IPS-NIHi11 (cell line): ENCODE measurements at regions not wholly inside any gene's neighbourhood (a gene's known extent, or its start where the extent isn't known, plus 50 kb on each side); places are given as distances from the start of the nearest gene placed in this dataset.
A peak's percentile ranks its signal among the peaks of the same experiment; 100 is the strongest.

ENCODE experiments used
- DNase-seq: peaks from one replicate; pipeline ENCODE4 v3.0.0; 2012; ENCODE audit warnings: mixed read lengths, low spot score

DNA sequence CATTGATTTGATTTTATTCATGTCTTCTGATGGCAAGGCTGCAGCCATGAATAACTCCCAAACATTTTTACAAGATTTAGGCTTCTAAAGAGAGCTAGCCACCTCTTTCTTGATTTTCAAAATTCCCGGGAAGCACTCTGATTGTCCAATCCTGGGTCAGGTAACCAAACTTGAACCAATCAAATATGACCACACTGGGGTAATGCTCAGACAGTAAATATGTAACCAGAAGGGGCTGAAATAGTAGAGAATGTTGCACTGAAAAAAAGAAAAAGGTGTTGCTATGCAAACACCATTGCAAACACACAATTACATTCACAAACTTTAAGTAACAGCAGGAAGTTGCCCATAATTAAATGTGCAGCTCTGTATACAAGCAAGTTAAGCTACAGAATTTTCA is 112.9 kb upstream of the IQCM start:
- DNase-seq: no peak

DNA sequence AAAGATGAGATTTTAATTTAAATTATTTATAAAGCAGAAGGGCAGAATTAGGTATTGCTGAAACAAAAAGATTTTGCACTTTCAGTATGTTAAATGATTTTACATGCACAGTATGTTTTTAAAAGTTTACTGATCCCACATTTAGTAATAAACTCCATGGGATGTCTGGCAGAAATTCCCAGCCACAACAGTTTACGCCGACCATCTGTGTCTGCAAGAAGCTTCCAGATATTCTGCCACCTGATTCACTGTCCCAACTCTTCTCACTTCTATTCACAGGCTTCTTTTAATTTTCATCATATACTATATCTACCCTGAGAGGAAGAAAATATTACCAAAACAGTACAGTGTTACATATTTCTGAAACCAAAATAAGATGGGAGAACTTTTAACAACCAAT is 115.8 kb upstream of the IQCM start:
- DNase-seq: no peak

DNA sequence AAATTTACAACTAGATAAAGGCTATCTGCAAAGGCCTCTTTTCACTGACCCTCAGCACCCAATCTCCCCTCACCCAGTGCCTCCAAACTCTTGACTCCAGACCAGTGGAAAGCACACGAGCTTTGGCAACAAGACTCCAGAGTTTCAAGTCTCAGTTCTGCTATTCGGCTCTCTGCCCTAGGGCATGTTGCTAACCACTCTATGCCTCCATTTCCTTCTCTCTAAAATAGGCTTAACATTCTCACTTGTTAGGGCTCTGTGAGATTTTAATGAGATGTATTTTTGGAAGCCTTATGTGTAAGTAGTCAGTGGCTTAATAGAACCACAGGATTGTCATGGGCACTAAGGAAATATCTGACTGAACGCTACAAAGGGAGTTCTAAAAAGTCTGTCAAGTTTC is 116.5 kb upstream of the IQCM start:
- no peak for DNase-seq

DNA sequence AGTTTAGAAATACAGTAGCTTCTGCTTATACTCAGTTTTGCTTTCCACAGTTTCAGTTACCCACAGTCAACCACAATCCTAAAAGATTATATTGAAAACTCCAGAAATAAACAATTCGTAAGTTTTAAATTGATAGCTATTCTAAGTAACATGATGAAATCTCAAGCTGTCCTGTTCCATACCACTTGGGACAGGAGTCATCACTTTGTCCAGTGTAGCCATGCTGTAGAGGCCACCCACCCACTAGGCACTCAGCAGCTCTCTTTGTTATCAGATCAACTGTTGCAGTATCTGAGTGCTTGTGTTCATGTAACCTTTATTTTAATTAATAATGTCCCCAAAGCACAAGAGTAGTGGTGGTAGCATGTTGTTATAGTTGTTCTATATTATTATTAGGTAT is 117.5 kb upstream of the IQCM start:
- no peak for DNase-seq

- DNase-seq: no peak
Measured at GRCh38 chr4:149933883-149934282, 118.2 kb upstream of the IQCM start.

GRCh38 chr4:149949381-149949780 is 128.9 kb upstream of the DCLK2 start:
- DNase-seq: no peak

- DNase-seq: no peak
Measured at GRCh38 chr4:149951152-149951900, 126.9 kb upstream of the DCLK2 start.

DNA sequence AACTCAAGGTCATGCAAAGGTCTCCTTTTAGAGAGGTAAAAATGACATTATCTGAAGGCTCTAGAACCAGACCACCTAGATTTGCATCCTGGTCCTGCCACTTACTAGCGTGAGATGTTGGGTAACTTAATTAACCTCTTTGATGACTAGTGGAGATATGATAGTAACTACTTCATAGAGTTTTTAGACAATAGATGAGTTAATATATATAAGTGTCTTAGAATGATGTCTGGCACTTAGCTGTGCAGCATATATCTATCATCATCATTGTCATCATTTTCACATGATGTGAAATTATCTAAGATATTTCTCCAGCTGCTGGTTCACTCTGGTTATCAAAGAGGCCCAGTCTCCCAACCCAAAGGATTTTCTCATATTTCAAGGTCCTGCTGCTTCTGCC is 126.1 kb upstream of the DCLK2 start:
- no peak for DNase-seq

- no peak for DNase-seq
Measured at GRCh38 chr4:149952716-149953115, 125.5 kb upstream of the DCLK2 start.

DNA sequence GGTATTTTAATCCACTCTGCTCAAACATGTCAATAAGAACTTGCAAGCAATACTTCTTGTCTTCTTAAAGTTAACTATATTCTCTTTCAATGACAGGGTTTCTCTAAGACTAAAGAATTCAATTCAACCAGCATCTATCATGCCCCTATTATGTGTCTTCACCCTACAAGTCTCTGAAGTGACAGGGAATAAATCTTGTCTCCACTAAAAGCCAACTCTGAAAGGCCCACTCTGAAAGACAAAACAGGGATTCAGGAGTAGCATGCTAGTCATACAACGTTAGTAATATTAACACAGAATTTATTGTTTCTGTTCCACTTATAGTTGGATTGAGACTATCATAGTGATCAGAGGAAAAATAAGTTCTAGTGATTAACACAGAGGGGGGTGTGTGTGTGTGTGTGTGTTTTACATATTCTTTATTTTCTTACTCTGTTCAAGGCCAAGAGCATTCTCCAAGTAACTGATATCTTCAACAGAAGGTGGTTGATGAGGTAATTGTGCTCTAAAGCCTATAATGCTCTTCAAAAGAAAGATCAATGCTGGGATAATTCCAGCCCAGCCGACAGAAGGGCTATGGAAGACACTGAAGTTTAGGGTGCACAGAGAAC is 122.4 kb upstream of the DCLK2 start:
- no peak for DNase-seq

DNA sequence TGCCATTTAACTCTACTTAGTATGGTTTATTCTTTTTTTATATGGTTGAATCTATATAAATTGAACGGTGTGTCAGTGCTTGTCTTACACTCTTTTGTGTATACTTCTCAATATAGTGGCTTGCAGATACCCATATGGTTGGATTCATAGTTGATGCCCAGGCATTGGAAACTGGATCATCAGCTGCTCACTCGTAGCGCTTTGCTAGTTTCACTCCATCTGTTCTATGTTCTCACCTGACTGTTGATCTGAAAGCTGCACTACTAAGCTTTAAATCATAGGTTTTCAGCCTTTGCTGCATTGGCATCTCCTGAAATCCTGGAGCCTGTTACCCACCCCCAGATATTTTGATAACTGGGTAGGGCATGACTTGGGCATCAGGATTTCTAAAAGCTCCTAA is 121.6 kb upstream of the DCLK2 start:
- DNase-seq: no peak

DNA sequence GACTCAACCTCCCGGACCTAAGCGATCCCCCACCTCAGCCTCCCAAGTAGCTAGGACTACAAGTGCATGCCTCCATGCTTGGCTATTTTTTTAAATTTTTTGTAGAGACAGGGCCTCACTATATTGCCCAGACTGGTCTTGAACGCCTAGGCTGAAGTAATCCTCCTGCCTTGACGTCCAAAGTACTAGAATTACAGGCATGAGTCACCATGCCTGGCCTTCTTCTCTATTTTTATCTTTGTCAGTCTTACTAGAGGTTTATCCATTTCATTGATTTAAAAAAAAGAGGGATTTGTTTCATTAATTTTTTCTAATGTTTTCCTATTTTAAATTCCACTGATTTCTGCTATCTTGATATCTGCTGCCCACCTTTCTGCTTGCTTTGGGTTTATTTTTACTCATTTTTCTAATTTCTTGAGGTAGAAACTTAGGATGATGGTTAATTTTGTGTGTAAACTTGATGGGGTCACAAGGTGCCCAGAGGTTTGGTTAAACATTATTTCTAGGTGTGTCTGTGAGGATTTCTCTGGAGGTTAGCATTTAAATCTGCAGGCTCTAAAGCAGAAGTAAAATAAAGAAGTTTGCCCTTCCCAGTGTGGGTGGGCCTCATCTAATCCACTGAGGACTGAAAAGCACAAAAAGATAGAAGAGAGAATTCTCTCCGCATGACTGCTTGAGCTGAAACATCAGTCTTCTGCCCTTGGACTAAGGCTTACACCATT is 116.2 kb upstream of the DCLK2 start:
- no peak for DNase-seq

GRCh38 chr4:149964001-149964796 is 114.0 kb upstream of the DCLK2 start:
- DNase-seq: no peak

DNA sequence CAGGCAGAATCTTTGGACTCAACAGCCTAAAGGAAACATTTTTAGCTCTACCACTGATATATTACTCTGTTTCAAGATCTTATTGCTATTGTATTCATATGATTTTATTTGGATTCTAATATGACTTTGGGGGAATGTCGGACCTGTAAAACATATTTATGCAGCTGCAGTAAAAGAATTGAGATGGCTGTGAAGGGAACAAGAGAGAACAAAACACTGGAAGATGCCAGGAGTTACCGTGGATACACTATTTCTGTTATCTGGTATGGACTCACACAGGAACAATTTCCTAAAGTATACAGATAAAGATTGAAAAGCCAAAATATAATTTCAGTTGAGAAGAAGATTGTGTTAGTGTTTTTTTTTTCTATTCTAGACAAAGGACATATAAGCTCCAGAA is 113.0 kb upstream of the DCLK2 start:
- DNase-seq: no peak

DNA sequence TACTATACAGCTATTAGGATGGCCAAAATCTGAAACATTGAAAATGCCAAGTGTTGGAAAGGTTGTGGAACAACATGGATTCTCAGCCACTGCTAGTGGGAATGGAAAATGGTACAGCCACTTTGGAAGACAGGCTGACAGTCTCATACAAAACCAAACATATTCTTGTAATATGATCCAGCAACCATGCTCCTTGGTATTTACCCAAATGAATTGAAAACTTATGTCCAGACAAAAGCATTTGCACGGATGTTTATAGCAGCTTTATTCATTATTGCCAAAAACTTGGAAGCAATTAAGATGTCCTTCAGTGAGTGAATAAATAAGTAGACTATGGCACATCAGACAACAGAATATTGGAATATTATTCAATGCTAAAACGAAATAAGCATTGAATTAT is 105.8 kb upstream of the DCLK2 start:
- no peak for DNase-seq

DNA sequence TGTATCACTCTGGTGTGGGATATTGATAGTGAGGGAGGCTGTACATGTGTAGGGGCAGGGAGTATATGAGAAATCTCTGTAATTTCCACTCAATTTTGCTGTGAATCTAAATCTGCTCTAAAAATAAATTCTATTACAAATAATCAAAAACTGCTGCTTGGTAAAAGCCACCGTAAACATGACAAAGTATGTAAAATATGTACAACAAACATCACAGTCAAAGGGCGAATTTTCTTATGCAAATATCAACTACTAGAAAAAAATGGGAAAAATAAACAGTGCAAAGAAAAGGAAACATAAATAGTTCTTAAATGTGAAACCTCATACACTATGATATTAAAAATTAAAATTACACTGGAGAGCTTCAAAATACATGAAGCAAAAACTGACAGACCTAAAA is 105.1 kb upstream of the DCLK2 start:
- DNase-seq: no peak

- DNase-seq: no peak
Measured at GRCh38 chr4:149975172-149975571, 103.1 kb upstream of the DCLK2 start.

DNA sequence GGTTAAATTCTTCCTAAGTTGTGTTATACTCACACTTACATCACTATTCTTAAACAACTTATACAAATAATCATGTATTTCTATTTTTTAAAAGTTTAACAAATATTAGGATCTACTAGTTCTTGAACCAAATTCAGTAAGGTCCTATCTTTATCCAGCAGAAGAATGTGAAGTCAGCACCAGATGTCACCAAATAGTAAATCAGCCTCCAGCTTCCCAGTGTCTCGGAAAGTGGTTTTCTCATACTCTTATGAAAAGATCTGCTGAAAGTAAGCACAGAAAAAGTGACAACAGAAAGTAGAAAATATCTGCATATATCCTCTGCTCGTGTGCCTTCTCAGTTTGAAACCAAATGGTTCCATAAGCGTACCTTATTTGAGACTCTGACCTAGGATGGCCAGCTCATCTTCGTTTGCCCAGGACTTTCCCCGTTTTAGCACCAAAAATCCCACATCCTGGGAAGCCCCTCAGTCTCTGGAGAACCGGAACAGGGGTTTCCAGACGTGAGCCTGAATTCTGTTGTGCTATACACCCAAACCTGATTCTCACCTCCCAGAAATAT is 98.0 kb upstream of the DCLK2 start:
- DNase-seq: no peak

DNA sequence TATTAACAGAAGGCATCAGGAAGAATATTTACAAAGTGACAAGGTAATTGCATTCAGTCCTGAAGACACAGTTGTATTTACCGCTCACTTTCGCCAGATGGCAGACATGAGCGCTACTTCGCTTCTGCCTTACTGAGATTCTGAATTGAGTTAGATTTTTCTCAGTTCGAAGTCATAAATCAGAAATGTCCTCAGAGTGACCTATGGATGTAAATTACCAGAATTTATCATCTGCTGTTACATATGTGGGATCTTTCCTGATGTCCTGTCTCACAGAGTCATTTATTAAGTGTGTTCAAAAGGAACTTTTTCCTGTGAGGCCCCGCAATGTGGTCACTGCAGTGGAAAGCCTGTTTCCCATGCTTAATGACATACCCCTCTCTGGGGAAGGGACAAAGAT is 97.3 kb upstream of the DCLK2 start:
- peak; percentile 71 for DNase-seq

DNA sequence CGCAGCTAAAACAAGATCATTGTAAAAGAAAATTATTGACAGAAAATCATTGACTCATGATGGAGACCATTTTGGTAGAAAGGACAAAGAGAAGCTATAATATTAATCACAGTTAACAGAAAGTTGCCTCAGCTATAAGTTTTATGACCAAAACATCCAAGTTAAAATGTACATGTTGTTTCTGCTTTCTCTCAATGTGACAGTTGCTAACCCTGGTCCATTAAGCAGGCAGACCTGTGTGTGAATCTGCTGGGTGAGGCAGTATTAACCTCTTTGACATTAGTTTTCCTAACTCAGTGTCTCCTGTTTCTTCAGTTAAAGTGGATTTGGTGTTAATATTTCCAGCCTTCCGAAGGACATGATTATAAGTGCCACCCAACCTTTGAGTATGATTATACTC is 94.8 kb upstream of the DCLK2 start:
- no peak for DNase-seq

DNA sequence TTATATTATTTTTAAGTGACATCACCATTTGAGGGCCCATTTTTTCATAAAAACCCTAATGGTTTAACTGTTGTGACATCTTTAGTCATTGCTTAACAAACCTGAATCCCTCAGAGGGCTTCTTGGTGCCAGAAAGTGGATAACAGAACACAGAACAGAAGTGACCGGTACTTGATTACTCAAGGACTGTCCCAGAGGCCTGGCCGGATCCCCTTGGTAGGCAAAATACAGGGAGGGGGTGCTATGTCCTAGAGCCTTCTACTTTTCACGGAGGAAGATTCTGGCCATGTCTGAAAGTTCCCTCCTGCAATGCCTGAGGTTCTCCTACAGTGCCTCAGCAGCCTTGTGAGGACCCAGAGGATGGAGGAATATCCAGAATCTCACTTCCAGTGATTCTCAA is 94.3 kb upstream of the DCLK2 start:
- DNase-seq: no peak

- no peak for DNase-seq
Measured at GRCh38 chr4:149985981-149986380, 92.3 kb upstream of the DCLK2 start.
